GM21529 (cell line): ENCODE measurements at regions not wholly inside any gene's neighbourhood (a gene's known extent, or its start where the extent isn't known, plus 50 kb on each side); places are given as distances from the start of the nearest gene placed in this dataset.
"Not testable (repeated sequence)": the region's sequence is repeated elsewhere in the genome, so short reads cannot be mapped to it uniquely, and the experiment has no call there.

Experiments used
- ATAC-seq: cut with Tn5 transposase; IDR thresholded peaks from one replicate; pipeline ENCODE4 v1.9.1; 2021; ENCODE audit not compliant: unreplicated experiment

GRCh38 chr20:26218301-26218700 lies 521.6 kb upstream of the ZNF337 start:
- ATAC-seq = no peak

- ATAC-seq = no peak
Observed at GRCh38 chr20:26216025-26216424, 519.4 kb upstream of the ZNF337 start.

GRCh38 chr20:26214991-26215390 lies 518.3 kb upstream of the ZNF337 start:
- no peak for ATAC-seq

GRCh38 chr20:26209171-26209941 lies 512.7 kb upstream of the ZNF337 start:
- no peak for ATAC-seq

- ATAC-seq = no peak
Observed at GRCh38 chr20:26208296-26209091, 511.8 kb upstream of the ZNF337 start.

GRCh38 chr20:26207967-26208295 lies 511.3 kb upstream of the ZNF337 start:
- not testable (repeated sequence) for ATAC-seq

GRCh38 chr20:26207237-26207966 lies 510.7 kb upstream of the ZNF337 start:
- no peak for ATAC-seq

GRCh38 chr20:26205350-26205749 lies 508.7 kb upstream of the ZNF337 start:
- ATAC-seq = no peak

GRCh38 chr20:26201026-26201425 lies 504.4 kb upstream of the ZNF337 start:
- ATAC-seq = not testable (repeated sequence)

GRCh38 chr20:26187329-26187728 lies 490.7 kb upstream of the ZNF337 start:
- peak; percentile 45 for ATAC-seq

GRCh38 chr20:26183720-26184119 lies 487.1 kb upstream of the ZNF337 start:
- not testable (repeated sequence) for ATAC-seq

- ATAC-seq = not testable (repeated sequence)
Observed at GRCh38 chr20:26181364-26181763, 484.7 kb upstream of the ZNF337 start.

- not testable (repeated sequence) for ATAC-seq
Observed at GRCh38 chr20:26171875-26172274, 475.2 kb upstream of the ZNF337 start.

- no peak for ATAC-seq
Observed at GRCh38 chr20:26169506-26169905, 472.9 kb upstream of the ZNF337 start.

- ATAC-seq = no peak
Observed at GRCh38 chr20:26167499-26167898, 470.8 kb upstream of the ZNF337 start.

- ATAC-seq = no peak
Observed at GRCh38 chr20:26163890-26164289, 467.2 kb upstream of the ZNF337 start.

- not testable (repeated sequence) for ATAC-seq
Observed at GRCh38 chr20:26163151-26163550, 466.5 kb upstream of the ZNF337 start.

GRCh38 chr20:26161741-26162140 lies 465.1 kb upstream of the ZNF337 start:
- ATAC-seq = not testable (repeated sequence)

- not testable (repeated sequence) for ATAC-seq
Observed at GRCh38 chr20:26160916-26161315, 464.3 kb upstream of the ZNF337 start.

- ATAC-seq = no peak
Observed at GRCh38 chr20:26154224-26154623, 457.6 kb upstream of the ZNF337 start.

- no peak for ATAC-seq
Observed at GRCh38 chr20:26135325-26136110, 438.9 kb upstream of the ZNF337 start.
